Left forelimb (tissue), 1 donor: ENCODE measurements at regions not wholly inside any gene's neighbourhood (a gene's known extent, or its start where the extent isn't known, plus 50 kb on each side); places are given as distances from the start of the nearest gene placed in this dataset.

Source experiments
- DNase-seq: peaks from one replicate; pipeline ENCODE4 v3.0.0-alpha.2; 2018; ENCODE audit warnings: low spot score

- no peak for DNase-seq
Observed at GRCh38 chr2:15779381-15780041, 160.8 kb upstream of the MYCN start.

- DNase-seq = no peak
Observed at GRCh38 chr2:15780234-15780633, 160.1 kb upstream of the MYCN start.

GRCh38 chr2:15780912-15781574, 159.3 kb upstream of the MYCN start:
- no peak for DNase-seq

- no peak for DNase-seq
Observed at GRCh38 chr2:15782009-15782751, 158.2 kb upstream of the MYCN start.

- DNase-seq = no peak
Observed at GRCh38 chr2:15782769-15783294, 157.5 kb upstream of the MYCN start.

GRCh38 chr2:15783489-15783888, 156.9 kb upstream of the MYCN start:
- DNase-seq = no peak

- no peak for DNase-seq
Observed at GRCh38 chr2:15784106-15784885, 156.1 kb upstream of the MYCN start.

DNA sequence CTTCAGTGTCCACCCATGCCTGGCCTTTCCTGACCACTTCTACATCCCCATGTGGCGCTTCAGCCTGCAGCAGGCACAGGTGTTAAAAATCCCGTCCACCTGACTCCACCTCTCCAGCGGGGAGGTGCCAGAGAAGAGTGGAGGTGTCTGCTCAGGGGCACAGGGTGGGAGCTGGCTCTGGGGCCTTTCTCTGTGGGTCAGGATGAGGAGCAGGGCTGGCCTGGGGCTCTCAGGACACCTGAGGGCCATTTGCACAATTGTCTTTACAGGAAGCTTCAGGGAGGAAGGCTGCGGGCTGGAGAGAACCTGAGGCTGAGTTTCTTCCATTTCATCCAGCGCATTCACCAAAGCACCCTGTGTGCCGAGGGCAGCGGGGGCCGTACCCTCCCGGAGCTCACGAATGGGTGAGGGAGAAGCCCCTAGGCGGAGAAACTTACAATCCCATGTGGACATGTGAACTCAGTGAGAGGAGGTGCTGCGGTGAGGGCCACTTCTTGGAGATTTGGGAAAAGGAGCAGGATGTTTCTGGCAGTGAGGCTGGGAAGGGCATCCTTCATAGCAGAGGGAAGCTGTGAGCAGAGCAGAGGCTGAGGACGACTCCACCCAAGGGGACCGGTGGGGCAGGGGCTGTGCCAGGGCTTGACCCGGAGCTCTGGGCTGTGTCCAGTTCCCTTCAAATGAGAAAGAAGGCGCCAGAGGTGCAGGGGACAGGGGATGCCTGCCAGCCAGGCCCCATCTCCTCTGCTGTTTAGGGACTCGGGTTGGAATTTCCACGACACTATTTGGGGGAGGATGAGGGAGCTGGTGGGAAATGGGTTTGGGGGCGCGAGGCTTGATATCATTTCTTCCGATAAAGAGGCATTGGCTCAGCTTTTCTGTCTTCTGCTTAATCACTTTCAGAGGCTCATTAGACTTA, 155.2 kb upstream of the MYCN start:
- no peak for DNase-seq

GRCh38 chr2:15786003-15786654, 154.2 kb upstream of the MYCN start:
- DNase-seq = no peak

GRCh38 chr2:15786901-15787300, 153.4 kb upstream of the MYCN start:
- no peak for DNase-seq

DNA sequence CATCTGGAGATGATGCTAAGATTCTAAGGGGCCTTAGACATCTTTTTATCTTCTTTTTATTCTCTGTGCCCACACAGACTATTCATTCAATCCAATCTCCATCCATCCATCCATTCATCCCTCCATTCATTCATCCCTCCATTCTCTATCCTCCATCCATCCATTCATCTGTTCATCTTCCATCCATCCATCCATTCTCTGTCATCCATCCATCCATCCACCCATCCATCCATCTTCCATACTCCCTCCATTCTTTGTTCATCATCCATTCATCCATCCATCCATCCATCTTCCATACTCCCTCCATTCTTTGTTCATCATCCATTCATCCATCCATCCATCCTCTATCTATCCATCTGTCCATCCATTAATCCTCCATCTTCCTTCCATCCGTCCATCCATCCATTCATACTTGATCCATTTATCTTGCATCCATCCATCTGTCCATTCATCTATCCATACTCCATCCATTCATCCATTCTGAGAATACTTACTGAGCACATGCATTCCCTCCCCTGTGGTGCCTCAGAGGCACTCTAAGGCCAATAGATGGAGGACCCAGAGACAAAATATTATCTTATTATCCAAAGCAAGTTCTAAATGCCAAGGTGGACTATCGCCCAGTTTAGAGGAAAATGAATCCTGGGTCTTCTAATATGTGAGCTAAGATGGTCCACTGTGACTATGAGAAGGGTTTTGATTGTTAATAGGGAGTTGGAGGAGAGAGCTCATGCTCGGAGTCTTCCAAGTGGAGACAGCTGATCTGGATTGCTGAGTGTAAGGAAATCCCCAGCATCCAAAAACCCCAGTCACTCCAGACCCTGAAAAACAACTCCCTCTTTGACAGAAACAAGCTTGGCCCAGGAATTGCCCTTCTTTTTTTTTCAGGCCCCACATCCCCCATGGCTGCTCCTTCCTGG, 152.6 kb upstream of the MYCN start:
- no peak for DNase-seq

DNA sequence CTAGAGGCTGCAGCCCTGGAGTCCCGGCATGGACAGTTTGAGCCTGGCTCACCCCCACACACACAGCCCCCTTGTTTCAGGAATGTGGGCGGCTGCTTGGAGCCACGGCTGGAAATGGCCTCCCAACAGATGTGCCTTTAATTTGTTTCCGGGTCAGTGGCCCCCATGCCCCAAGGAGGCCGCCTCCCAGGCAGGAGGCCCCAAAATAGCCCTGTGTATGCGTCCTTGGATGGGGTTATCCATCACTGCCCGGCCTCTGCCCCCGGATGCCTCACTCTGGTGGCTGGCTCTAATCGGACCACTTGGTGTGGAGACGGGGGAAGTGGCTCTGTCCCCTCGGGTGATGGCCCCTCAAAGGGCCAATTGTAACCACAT, 151.9 kb upstream of the MYCN start:
- DNase-seq = no peak

GRCh38 chr2:15788830-15789229, 151.5 kb upstream of the MYCN start:
- DNase-seq = no peak

GRCh38 chr2:15789381-15790062, 150.8 kb upstream of the MYCN start:
- no peak for DNase-seq

DNA sequence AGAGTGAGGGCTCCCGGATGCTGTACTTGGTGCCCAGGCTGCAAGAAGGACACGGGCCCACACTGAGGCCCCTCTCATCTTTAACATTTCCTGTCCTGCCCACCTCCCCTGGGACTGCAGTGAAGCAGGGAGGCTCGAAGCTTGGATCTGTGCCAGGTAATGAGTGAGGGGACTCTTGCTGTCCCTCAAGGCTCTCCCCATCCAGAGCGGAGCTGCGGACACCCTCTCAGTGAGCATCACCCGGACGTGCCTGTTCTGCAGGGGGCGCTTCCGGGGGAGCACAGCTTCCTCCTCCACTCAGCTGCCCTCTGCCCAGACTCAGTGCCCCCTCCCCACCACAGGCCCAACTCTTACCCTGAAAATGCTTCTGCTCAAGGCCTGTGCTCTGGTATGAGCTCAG, 150.0 kb upstream of the MYCN start:
- no peak for DNase-seq

DNA sequence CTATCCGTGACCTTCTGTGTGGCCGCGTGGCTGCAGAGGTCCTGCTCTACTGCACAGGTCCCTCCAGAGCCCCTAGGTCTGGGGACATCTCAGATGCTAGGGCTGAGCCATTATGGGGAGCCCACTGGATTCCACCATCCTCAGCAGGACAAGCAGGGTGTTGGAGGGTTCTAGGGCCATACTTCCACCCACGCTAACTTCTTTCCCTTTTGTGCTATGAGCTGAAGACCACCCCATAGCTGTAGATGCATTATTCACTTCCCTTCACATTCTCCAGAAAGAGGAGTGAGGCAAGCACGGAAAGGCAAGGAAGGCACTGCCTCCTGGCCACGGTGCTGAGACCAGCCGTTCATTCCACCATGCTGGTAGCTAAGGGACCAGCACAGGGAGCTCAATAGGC, 149.5 kb upstream of the MYCN start:
- DNase-seq = no peak

DNA sequence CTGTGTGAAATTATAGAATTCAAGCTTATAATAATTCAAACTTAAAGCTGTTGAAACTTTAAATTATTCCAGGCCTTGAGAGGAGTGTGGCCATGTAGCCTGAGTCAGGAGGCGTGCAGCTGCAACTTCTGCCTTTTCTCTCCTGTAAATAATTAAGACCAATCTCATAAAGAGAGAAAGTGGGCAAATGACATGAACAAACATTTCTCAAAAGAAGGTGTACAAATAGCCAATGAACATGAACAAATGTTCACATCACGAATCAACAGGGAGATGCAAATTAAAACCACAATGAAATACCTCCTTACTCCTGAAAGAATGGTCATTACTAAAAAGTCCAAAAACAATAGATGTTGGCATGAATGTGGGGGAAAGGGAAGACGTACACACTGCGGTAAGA, 149.1 kb upstream of the MYCN start:
- no peak for DNase-seq

GRCh38 chr2:15792331-15792730, 148.0 kb upstream of the MYCN start:
- DNase-seq = no peak
